ENCODE measurements at regions not wholly inside any gene's neighbourhood (a gene's known extent, or its start where the extent isn't known, plus 50 kb on each side); places are given as distances from the start of the nearest gene placed in this dataset.

DNA sequence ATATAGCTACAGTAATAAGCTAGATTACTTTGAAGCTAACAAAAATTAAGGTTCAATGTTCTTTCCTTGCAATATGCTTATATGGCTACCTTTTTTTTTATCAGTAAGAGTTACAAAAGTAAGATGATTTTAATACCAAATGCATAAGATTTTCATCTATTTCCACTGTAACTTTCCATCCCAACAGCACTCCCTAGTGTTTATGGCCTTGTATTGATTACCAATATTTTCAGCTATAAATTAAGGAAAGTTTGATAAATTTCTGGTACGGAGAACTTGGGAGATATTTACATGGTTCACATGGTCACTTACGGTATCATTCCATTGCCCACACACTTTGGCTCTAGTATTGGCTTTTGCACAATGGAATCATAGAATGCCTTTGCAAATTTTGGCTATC lies 448.9 kb upstream of the PABPC4L start:
- no peaks in the 10 kb centered on the region for H3K4me1 Mint-ChIP-seq (ENCODE audit: unreplicated experiment)
- no peaks in the 10 kb centered on the region for H3K9me3 Mint-ChIP-seq (ENCODE audit: unreplicated experiment)

DNA sequence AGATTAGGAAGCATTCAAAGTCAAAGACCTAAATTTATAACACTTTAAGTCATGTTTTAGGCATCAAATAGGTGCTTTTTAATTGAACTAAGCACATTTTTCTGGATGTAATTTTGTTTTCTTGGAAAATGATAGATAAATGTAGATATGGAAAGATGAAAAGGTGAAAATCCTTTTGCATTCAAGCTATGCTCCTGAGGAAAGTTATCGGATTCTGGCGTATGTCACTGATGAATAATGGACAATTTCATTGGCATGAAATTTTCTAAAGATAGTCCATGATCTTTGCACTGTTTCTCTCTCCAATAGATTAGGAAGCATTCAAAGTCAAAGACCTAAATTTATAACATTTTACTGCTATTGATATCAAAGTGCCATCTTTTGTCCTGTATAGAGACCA lies 444.2 kb upstream of the PABPC4L start:
- no peak for DNase-seq (ENCODE audit: low spot score)
- H3K36me3 Mint-ChIP-seq (ENCODE audit: low read depth, unreplicated experiment), result no peaks in the 10 kb centered on the region
- no peaks in the 10 kb centered on the region for H3K4me1 Mint-ChIP-seq (ENCODE audit: unreplicated experiment)
- no peaks in the 10 kb centered on the region for H3K9me3 Mint-ChIP-seq (ENCODE audit: unreplicated experiment)
- H3K27ac Mint-ChIP-seq (ENCODE audit: unreplicated experiment), result no peak overlapping the region
- no peaks in the 10 kb centered on the region for H3K27me3 Mint-ChIP-seq (ENCODE audit: unreplicated experiment)
- TF ChIP-seq, protein P1, sequence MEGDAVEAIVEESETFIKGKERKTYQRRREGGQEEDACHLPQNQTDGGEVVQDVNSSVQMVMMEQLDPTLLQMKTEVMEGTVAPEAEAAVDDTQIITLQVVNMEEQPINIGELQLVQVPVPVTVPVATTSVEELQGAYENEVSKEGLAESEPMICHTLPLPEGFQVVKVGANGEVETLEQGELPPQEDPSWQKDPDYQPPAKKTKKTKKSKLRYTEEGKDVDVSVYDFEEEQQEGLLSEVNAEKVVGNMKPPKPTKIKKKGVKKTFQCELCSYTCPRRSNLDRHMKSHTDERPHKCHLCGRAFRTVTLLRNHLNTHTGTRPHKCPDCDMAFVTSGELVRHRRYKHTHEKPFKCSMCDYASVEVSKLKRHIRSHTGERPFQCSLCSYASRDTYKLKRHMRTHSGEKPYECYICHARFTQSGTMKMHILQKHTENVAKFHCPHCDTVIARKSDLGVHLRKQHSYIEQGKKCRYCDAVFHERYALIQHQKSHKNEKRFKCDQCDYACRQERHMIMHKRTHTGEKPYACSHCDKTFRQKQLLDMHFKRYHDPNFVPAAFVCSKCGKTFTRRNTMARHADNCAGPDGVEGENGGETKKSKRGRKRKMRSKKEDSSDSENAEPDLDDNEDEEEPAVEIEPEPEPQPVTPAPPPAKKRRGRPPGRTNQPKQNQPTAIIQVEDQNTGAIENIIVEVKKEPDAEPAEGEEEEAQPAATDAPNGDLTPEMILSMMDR (IDR thresholded peaks at IDR 0.05; ENCODE audit: unreplicated experiment), result no peak
- no peak overlapping the region for H3K4me3 Mint-ChIP-seq (ENCODE audit: unreplicated experiment)

More for the DNA sequence above, 448.9 kb upstream of the PABPC4L start:
- no peak for DNase-seq (ENCODE audit: low spot score)
- TF ChIP-seq, protein P1 (IDR thresholded peaks at IDR 0.05; ENCODE audit: unreplicated experiment), result peak; percentile 25
- no peak overlapping the region for H3K4me3 Mint-ChIP-seq (ENCODE audit: unreplicated experiment)
- H3K27ac Mint-ChIP-seq (ENCODE audit: unreplicated experiment), result no peak overlapping the region
- no peaks in the 10 kb centered on the region for H3K27me3 Mint-ChIP-seq (ENCODE audit: unreplicated experiment)
- H3K36me3 Mint-ChIP-seq (ENCODE audit: low read depth, unreplicated experiment), result no peaks in the 10 kb centered on the region

DNA sequence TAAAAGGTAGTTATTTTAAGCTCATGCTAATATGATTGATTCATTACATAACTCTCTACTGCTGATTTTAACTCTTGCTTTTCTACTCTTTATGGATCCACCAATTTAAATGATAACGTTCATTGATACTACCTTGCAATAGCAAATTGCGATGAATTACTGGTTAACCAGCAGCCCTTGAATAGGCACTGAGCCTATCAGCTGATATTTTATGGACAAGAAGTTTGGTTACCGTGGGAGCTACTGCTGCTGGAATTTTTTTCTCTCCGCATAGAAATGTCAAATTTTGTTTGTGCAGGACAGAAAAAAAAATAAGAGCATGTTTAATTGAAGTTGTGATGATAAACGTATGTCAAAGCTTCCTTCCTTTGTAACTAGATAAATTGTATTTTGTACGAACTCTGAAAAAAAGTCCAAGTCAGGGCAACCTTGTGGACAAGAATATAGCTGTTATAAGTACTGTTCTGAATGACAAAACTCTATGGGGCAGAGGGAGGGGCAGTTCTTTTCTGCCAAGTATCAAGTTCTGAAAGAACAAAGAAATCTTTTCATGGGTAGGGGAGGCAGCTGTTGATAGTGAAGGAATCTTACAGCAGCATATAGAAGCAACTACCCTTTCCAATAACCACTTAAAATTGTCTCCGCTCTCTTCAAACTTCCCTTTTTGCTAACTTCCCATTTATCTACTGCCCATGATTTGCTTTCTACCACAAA lies 434.9 kb upstream of the PABPC4L start:
- Mint-ChIP-seq H3K27ac (ENCODE audit: unreplicated experiment) (no peak overlapping the region), H3K36me3 (ENCODE audit: low read depth, unreplicated experiment) (no peaks in the 10 kb centered on the region), H3K9me3 (ENCODE audit: unreplicated experiment) (no peaks in the 10 kb centered on the region), H3K27me3 (ENCODE audit: unreplicated experiment) (no peaks in the 10 kb centered on the region), H3K4me1 (ENCODE audit: unreplicated experiment) (peaks cover 3% of the 10 kb centered on the region), H3K4me3 (ENCODE audit: unreplicated experiment) (no peak overlapping the region)
- TF ChIP-seq, protein P1 (IDR thresholded peaks at IDR 0.05; ENCODE audit: unreplicated experiment), result no peak
- DNase-seq (ENCODE audit: low spot score), result no peak

DNA sequence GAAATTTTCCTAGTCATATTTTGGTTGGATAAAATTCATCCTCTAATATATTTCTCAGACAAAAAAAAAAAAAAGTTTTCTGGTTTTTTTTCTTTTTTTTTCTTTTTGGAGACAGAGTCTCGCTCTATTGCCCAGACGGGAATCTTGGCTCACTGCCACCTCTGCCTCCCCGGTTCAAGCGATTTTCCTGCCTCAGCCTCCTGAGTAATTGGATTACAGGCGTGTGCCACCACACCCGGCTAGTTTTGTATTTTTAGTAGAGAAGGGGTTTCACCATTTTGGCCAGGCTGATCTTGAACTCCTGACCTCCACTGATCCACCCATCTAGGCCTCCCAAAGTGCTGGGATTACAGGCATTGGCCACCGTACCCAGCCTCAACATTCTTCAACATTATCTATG lies 432.7 kb upstream of the PABPC4L start:
- no peaks in the 10 kb centered on the region for H3K9me3 Mint-ChIP-seq (ENCODE audit: unreplicated experiment)
- DNase-seq (ENCODE audit: low spot score), result no peak
- no peaks in the 10 kb centered on the region for H3K27me3 Mint-ChIP-seq (ENCODE audit: unreplicated experiment)
- H3K4me1 Mint-ChIP-seq (ENCODE audit: unreplicated experiment), result no peaks in the 10 kb centered on the region
- no peak overlapping the region for H3K4me3 Mint-ChIP-seq (ENCODE audit: unreplicated experiment)
- no peaks in the 10 kb centered on the region for H3K36me3 Mint-ChIP-seq (ENCODE audit: low read depth, unreplicated experiment)
- H3K27ac Mint-ChIP-seq (ENCODE audit: unreplicated experiment), result no peak overlapping the region
- TF ChIP-seq, protein P1 (IDR thresholded peaks at IDR 0.05; ENCODE audit: unreplicated experiment), result no peak

DNA sequence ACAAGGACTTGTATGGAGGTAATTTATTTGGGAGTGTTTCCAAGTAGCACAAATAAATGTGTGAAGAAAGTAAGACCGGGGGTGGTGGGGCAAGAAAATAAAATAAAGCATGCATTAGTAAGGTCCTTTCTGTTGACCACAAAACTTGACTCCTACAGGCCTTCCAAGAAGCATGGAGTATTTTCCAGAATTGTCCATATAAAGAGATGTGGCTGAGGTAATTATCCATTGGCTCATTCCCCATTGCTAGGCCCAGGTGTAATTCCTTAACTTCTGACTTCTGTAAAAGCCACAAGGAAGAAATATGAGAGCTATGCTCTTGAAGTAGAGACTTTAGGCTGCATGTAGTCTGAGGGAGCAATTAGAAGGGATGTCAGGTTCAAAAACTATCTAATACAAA lies 430.5 kb upstream of the PABPC4L start:
- Mint-ChIP-seq H3K4me3 (ENCODE audit: unreplicated experiment) (no peak overlapping the region), H3K36me3 (ENCODE audit: low read depth, unreplicated experiment) (no peaks in the 10 kb centered on the region), H3K27me3 (ENCODE audit: unreplicated experiment) (no peaks in the 10 kb centered on the region), H3K4me1 (ENCODE audit: unreplicated experiment) (no peaks in the 10 kb centered on the region), H3K9me3 (ENCODE audit: unreplicated experiment) (no peaks in the 10 kb centered on the region), H3K27ac (ENCODE audit: unreplicated experiment) (no peak overlapping the region)
- TF ChIP-seq, protein P1 (IDR thresholded peaks at IDR 0.05; ENCODE audit: unreplicated experiment), result no peak
- no peak for DNase-seq (ENCODE audit: low spot score)

All from endothelial cell (in vitro differentiated cells).